Suprapubic skin (tissue), 4 donors: ENCODE measurements at regions not wholly inside any gene's neighbourhood (a gene's known extent, or its start where the extent isn't known, plus 50 kb on each side); places are given as distances from the start of the nearest gene placed in this dataset.

Source experiments
- DNase-seq, 2 donors: peaks; one replicate each; pipeline ENCODE4 v3.0.0-alpha.2; 2019; ENCODE audit warnings: low spot score in 2 of 2
- H3K27ac ChIP-seq: fragments of 200-600 bp; sonication (generic); one replicate; pipeline ENCODE4 v1.5.1; 2019
- H3K27me3 ChIP-seq: fragments of 200-600 bp; sonication (generic); one replicate; pipeline ENCODE4 v1.5.1; 2019
- H3K36me3 ChIP-seq: fragments of 200-600 bp; sonication (generic); one replicate; pipeline ENCODE4 v1.5.1; 2019
- H3K4me1 ChIP-seq: fragments of 200-600 bp; sonication (generic); one replicate; pipeline ENCODE4 v1.5.1; 2019
- H3K4me3 ChIP-seq: fragments of 200-600 bp; sonication (generic); one replicate; pipeline ENCODE4 v1.5.1; 2019; ENCODE audit warnings: mild to moderate bottlenecking
- H3K9me3 ChIP-seq: fragments of 200-600 bp; sonication (generic); one replicate; pipeline ENCODE4 v1.5.1; 2019
- CTCF ChIP-seq, 2 donors: fragments of 200-600 bp in 1 of 2; fragments of 450-650 bp in 1 of 2; sonication (generic) in 1 of 2; IDR thresholded peaks; one replicate each; pipeline ENCODE4 v1.5.1; 2016 to 2019; ENCODE audit warnings: antibody characterized with exemption in 2 of 2, mild to moderate bottlenecking in 1 of 2, moderate library complexity in 1 of 2
- EP300 ChIP-seq: sonication (generic); formaldehyde crosslinking; IDR thresholded peaks from one replicate; pipeline ENCODE4 v1.6.1; 2017; ENCODE audit warnings: antibody characterized with exemption
- POLR2A ChIP-seq, 2 donors: fragments of 450-650 bp; IDR thresholded peaks; one replicate each; pipeline ENCODE4 v1.6.1; 2017; ENCODE audit warnings: antibody characterized with exemption in 2 of 2, mild to moderate bottlenecking in 2 of 2, moderate library complexity in 2 of 2
- POLR2AphosphoS5 ChIP-seq, 3 donors: sonication (generic); formaldehyde crosslinking; IDR thresholded peaks; one replicate each; pipeline ENCODE4 v1.6.1; 2017; ENCODE audit warnings: antibody characterized with exemption in 3 of 3
- WGBS: methylation state at CpG from one replicate; pipeline ENCODE4 v1.1.5; 2018; 5-methylcytosine and 5-hydroxymethylcytosine counted together

GRCh38 chr6:33894438-33894837, 90.6 kb upstream of the MLN start:
- H3K27me3 ChIP-seq, result peaks cover 11% of the 10 kb centered on the region
- no peak overlapping the region for H3K27ac ChIP-seq
- no peak for DNase-seq
- peaks cover 13% of the 10 kb centered on the region for H3K4me1 ChIP-seq
- no peaks in the 10 kb centered on the region for H3K9me3 ChIP-seq
- whole genome bisulfite sequencing, result 60% methylated on average over 1 of the region's 2 CpGs
- TF ChIP-seq EP300 (no peak), POLR2A (IDR thresholded peaks at IDR 0.05) (no peak), POLR2AphosphoS5 (IDR thresholded peaks at IDR 0.05) (no peak), CTCF (IDR thresholded peaks at IDR 0.05) (no peak)
- H3K36me3 ChIP-seq, result no peaks in the 10 kb centered on the region
- no peak overlapping the region for H3K4me3 ChIP-seq

- TF ChIP-seq EP300 (no peak), CTCF (IDR thresholded peaks at IDR 0.05) (no peak), POLR2AphosphoS5 (IDR thresholded peaks at IDR 0.05) (no peak), POLR2A (IDR thresholded peaks at IDR 0.05) (no peak)
- Histone ChIP-seq H3K36me3 (no peaks in the 10 kb centered on the region), H3K9me3 (no peaks in the 10 kb centered on the region), H3K27ac (no peak overlapping the region), H3K27me3 (peaks cover 8% of the 10 kb centered on the region), H3K4me3 (no peak overlapping the region), H3K4me1 (peaks cover 15% of the 10 kb centered on the region)
- WGBS, result 90% methylated on average over 35 of the region's 47 CpGs
- no peak for DNase-seq
Observed at GRCh38 chr6:33892581-33893346, 89.0 kb upstream of the MLN start.

GRCh38 chr6:33888664-33889200, 84.9 kb upstream of the MLN start:
- no peaks in the 10 kb centered on the region for H3K36me3 ChIP-seq
- no peak for DNase-seq
- TF ChIP-seq CTCF (IDR thresholded peaks at IDR 0.05) (no peak), POLR2A (IDR thresholded peaks at IDR 0.05) (no peak), POLR2AphosphoS5 (IDR thresholded peaks at IDR 0.05) (no peak), EP300 (no peak)
- H3K27me3 ChIP-seq, result peaks cover 10% of the 10 kb centered on the region
- peaks cover 27% of the 10 kb centered on the region for H3K4me1 ChIP-seq
- no peak overlapping the region for H3K4me3 ChIP-seq
- H3K27ac ChIP-seq, result no peak overlapping the region
- 67% methylated on average over 9 of the region's 9 CpGs for WGBS
- H3K9me3 ChIP-seq, result no peaks in the 10 kb centered on the region

- no peaks in the 10 kb centered on the region for H3K9me3 ChIP-seq
- TF ChIP-seq CTCF (IDR thresholded peaks at IDR 0.05), result no peak
- no peak for TF ChIP-seq POLR2AphosphoS5 (IDR thresholded peaks at IDR 0.05)
- no peak for TF ChIP-seq POLR2A (IDR thresholded peaks at IDR 0.05)
- TF ChIP-seq EP300, result no peak
- H3K36me3 ChIP-seq, result no peaks in the 10 kb centered on the region
- no peak for DNase-seq
- H3K27me3 ChIP-seq, result peaks cover 8% of the 10 kb centered on the region
- WGBS, result 71% methylated on average over 10 of the region's 10 CpGs
- H3K27ac ChIP-seq, result no peak overlapping the region
- H3K4me1 ChIP-seq, result peaks cover 27% of the 10 kb centered on the region
- H3K4me3 ChIP-seq, result no peak overlapping the region
Observed at GRCh38 chr6:33888183-33888582, 84.4 kb upstream of the MLN start.

- Histone ChIP-seq H3K27me3 (peaks cover 5% of the 10 kb centered on the region), H3K27ac (no peak overlapping the region), H3K9me3 (no peaks in the 10 kb centered on the region), H3K4me1 (peaks cover 34% of the 10 kb centered on the region), H3K36me3 (no peaks in the 10 kb centered on the region), H3K4me3 (no peak overlapping the region)
- 23% methylated on average over 9 of the region's 11 CpGs for WGBS
- DNase-seq, result no peak
- TF ChIP-seq POLR2A (IDR thresholded peaks at IDR 0.05) (no peak), POLR2AphosphoS5 (IDR thresholded peaks at IDR 0.05) (no peak), EP300 (no peak), CTCF (IDR thresholded peaks at IDR 0.05) (no peak)
Observed at GRCh38 chr6:33886673-33887144, 82.9 kb upstream of the MLN start.
